Endothelial cell of umbilical vein (primary cell): ENCODE measurements at regions not wholly inside any gene's neighbourhood (a gene's known extent, or its start where the extent isn't known, plus 50 kb on each side); places are given as distances from the start of the nearest gene placed in this dataset.

Source experiments
- BruUV-seq: library from RNA; stranded (reverse); fragments of 400-500 nt; replicated peaks from 2 replicates; lab custom pipeline; 2021; lab: Mats Ljungman, UMichigan
- CTCF ChIA-PET: fragments of 300-600, 350-600 bp; sonication (Branson Sonifier 250); formaldehyde crosslinking; loops from one replicate; lab custom pipeline; 2021; ENCODE audit warnings: antibody characterized with exemption, inconsistent platforms; lab: Charles Lee
- POLR2A ChIA-PET: fragments of 300-600, 350-600 bp; sonication (Branson Sonifier 250); formaldehyde crosslinking; loops from one replicate; lab custom pipeline; 2021; ENCODE audit warnings: antibody characterized with exemption, inconsistent platforms; lab: Charles Lee
- DNase-seq: peaks from one replicate; pipeline ENCODE4 v3.0.0-alpha.2; 2011; ENCODE audit warnings: low read depth, low spot score
- FAIRE-seq: peaks from 2 replicates; lab custom pipeline; 2011; peaks lifted over from hg19 to GRCh38; lab: Jason Lieb, UNC
- H2AFZ ChIP-seq: 2 replicates; pipeline ENCODE4 v1.6.0; 2012; ENCODE audit warnings: low read depth, low read length, control low read depth, inconsistent platforms
- H3K27ac ChIP-seq: 2 replicates; pipeline ENCODE4 v1.5.1; 2011; ENCODE audit warnings: low read depth, mild to moderate bottlenecking, control low read depth, low read length, moderate library complexity; ENCODE audit not compliant: insufficient read depth
- H3K27me3 ChIP-seq, 2 experiments: 2 replicates each; pipeline versions ENCODE4 v1.6.0 to v1.6.1; 2011; ENCODE audit warnings: low read length in 2 of 2, mixed read lengths in 1 of 2; ENCODE audit not compliant: control insufficient read depth in 2 of 2, insufficient read depth in 2 of 2
- H3K36me3 ChIP-seq, 2 experiments: 2 replicates in 1 of 2; 3 replicates in 1 of 2; pipeline ENCODE4 v1.5.1; 2011; ENCODE audit warnings: low read length in 2 of 2, mild to moderate bottlenecking in 1 of 2, moderate library complexity in 1 of 2; ENCODE audit not compliant: control insufficient read depth in 2 of 2, insufficient read depth in 2 of 2; ENCODE audit errors: extremely low read depth in 1 of 2
- H3K4me1 ChIP-seq: 3 replicates; pipeline ENCODE4 v1.5.1; 2011; ENCODE audit warnings: mild to moderate bottlenecking, low read length; ENCODE audit not compliant: control insufficient read depth, insufficient read depth; ENCODE audit errors: extremely low read depth
- H3K4me2 ChIP-seq: 2 replicates; pipeline ENCODE4 v1.6.1; 2011; ENCODE audit warnings: low read length, control low read depth, mixed read lengths; ENCODE audit not compliant: insufficient read depth
- H3K4me3 ChIP-seq, 3 experiments: fragments of 200-600 bp in 1 of 3; sonication (generic), shearing (Covaris generic) in 1 of 3; replicated peaks in 1 of 3; 2 replicates each; pipeline ENCODE4 v1.5.1; 2011 to 2016; ENCODE audit warnings: control low read depth in 3 of 3, low read length in 3 of 3, mild to moderate bottlenecking in 2 of 3, inconsistent platforms in 1 of 3, low read depth in 1 of 3, moderate library complexity in 1 of 3; ENCODE audit not compliant: insufficient read depth in 1 of 3
- H3K79me2 ChIP-seq: 2 replicates; pipeline ENCODE4 v1.6.0; 2012; ENCODE audit warnings: low read length, inconsistent platforms; ENCODE audit not compliant: control insufficient read depth, insufficient read depth
- H3K9ac ChIP-seq: replicated peaks from 2 replicates; pipeline ENCODE3; 2011; ENCODE audit warnings: low read length, control low read depth; ENCODE audit not compliant: insufficient read depth; ENCODE audit errors: extremely low read depth
- H3K9me1 ChIP-seq: replicated peaks from 3 replicates; pipeline ENCODE4 v1.6.0; 2011; ENCODE audit warnings: mild to moderate bottlenecking, low read length; ENCODE audit not compliant: control insufficient read depth, insufficient read depth; ENCODE audit errors: extremely low read depth
- H3K9me3 ChIP-seq: replicated peaks from 2 replicates; pipeline ENCODE4 v1.5.1; 2012; ENCODE audit warnings: low read length, inconsistent platforms; ENCODE audit not compliant: control insufficient read depth, insufficient read depth
- H4K20me1 ChIP-seq: replicated peaks from 2 replicates; pipeline ENCODE3; 2011; ENCODE audit warnings: mild to moderate bottlenecking, low read length; ENCODE audit not compliant: control insufficient read depth, insufficient read depth; ENCODE audit errors: extremely low read depth
- CTCF ChIP-seq, 2 donors: IDR thresholded peaks; 1 replicate in 1 of 2; 2 replicates in 1 of 2; pipeline ENCODE4 v1.5.1; 2011; ENCODE audit warnings: low read length in 2 of 2, mild to moderate bottlenecking in 2 of 2, moderate library complexity in 2 of 2, control low read depth in 1 of 2, inconsistent platforms in 1 of 2, low read depth in 1 of 2; ENCODE audit not compliant: insufficient read depth in 1 of 2; ENCODE audit errors: extremely low read depth in 1 of 2
- EZH2 ChIP-seq: IDR thresholded peaks from 2 replicates; pipeline ENCODE4 v1.6.1; 2012; ENCODE audit warnings: borderline replicate concordance, low read depth, mild to moderate bottlenecking, moderate library complexity, low read length, inconsistent platforms; ENCODE audit not compliant: severe bottlenecking
- FOS ChIP-seq: IDR thresholded peaks from 2 replicates; pipeline ENCODE4 v1.6.1; 2011; ENCODE audit warnings: mild to moderate bottlenecking, low read length, moderate library complexity, borderline replicate concordance; ENCODE audit not compliant: insufficient read depth
- GATA2 ChIP-seq: IDR thresholded peaks from 2 replicates; pipeline ENCODE4 v1.7.0; 2011; ENCODE audit warnings: low read depth, mild to moderate bottlenecking, moderate library complexity, mixed read lengths, low read length; ENCODE audit not compliant: insufficient read length, insufficient read depth
- JUN ChIP-seq: IDR thresholded peaks from 2 replicates; pipeline ENCODE4 v1.6.1; 2011; ENCODE audit warnings: borderline replicate concordance, low read depth; ENCODE audit not compliant: insufficient read length, insufficient read depth
- MYC ChIP-seq: IDR thresholded peaks from one replicate; pipeline ENCODE4 v1.6.1; 2011; ENCODE audit warnings: mild to moderate bottlenecking, low read depth, low read length
- POLR2A ChIP-seq: IDR thresholded peaks from 2 replicates; pipeline ENCODE4 v1.6.1; 2012; ENCODE audit warnings: low read depth, mild to moderate bottlenecking, control low read depth, low read length
- POLR2AphosphoS5 ChIP-seq: IDR thresholded peaks from 2 replicates; pipeline ENCODE4 v1.6.1; 2012; ENCODE audit warnings: low read depth, mild to moderate bottlenecking, control low read depth, low read length, moderate library complexity; ENCODE audit not compliant: insufficient read depth
- dilution Hi-C: fragments of 300-500 bp; cut with MboI; formaldehyde crosslinking; loops from one replicate; pipeline ENCODE4 v1.15.0; 2019; ENCODE audit warnings: low sequenced_read_pairs; ENCODE audit not compliant: extremely low pct_ligation_motif_present
- intact Hi-C: fragments of 100-400 bp; cut with micrococcal nuclease; formaldehyde crosslinking; loops from one replicate; pipeline ENCODE4 v1.10.0; 2022
- TF ChIP-seq, protein P1 (sequence below): IDR thresholded peaks from 2 replicates; pipeline ENCODE4 v1.6.1; 2011; ENCODE audit not compliant: insufficient read depth, insufficient read length

DNA sequence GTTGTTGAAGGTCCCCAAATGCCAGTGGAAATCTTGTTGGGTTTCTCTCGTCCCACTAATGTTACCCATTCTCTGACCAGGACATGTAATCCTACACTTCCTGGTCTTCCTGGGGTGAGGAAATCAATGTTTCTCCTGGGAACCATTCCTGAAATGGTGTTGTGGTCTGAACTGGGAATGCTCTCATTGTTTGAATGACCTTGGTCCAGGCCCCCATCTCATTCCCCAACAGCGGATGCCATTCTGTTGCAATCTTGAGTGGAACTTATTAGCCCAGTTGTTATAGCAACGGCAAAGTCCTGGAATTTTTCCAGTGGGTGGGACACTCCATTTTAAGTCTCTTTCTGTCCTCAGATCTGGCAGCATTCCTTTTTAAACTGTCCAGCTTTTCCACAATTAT lies 265.9 kb downstream of the RPS4Y2 start:
- no peak overlapping the region for H3K9ac ChIP-seq
- no peaks in the 10 kb centered on the region for H3K9me3 ChIP-seq
- no peaks in the 10 kb centered on the region for H3K79me2 ChIP-seq
- FAIRE-seq (no peak), DNase-seq (no peak)
- no peak overlapping the region for H3K27ac ChIP-seq
- H3K4me1 ChIP-seq: no peaks in the 10 kb centered on the region
- dilution Hi-C loops: no loop called here
- no peaks in the 10 kb centered on the region for H3K9me1 ChIP-seq
- no peaks in the 10 kb centered on the region for H3K36me3 ChIP-seq
- H4K20me1 ChIP-seq: no peaks in the 10 kb centered on the region
- BruUV-seq: no TSS peak
- H3K27me3 ChIP-seq: no peaks in the 10 kb centered on the region
- no peak overlapping the region for H2AFZ ChIP-seq
- H3K4me3 ChIP-seq: no peak overlapping the region
- CTCF ChIA-PET: no interaction called here
- POLR2A ChIA-PET: no interaction called here
- TF ChIP-seq JUN: no peak
- TF ChIP-seq FOS: no peak
- TF ChIP-seq POLR2A: no peak
- no peak for TF ChIP-seq GATA2
- no peak for TF ChIP-seq EZH2
- TF ChIP-seq, protein P1, sequence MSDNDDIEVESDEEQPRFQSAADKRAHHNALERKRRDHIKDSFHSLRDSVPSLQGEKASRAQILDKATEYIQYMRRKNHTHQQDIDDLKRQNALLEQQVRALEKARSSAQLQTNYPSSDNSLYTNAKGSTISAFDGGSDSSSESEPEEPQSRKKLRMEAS: no peak
- TF ChIP-seq MYC: no peak
- TF ChIP-seq CTCF (IDR thresholded peaks at IDR 0.05; ENCODE audit: extremely low read depth in 1 of 2, insufficient read depth in 1 of 2, low read depth in 1 of 2, low read length in 2 of 2): no peak
- TF ChIP-seq POLR2AphosphoS5: no peak
- no peak overlapping the region for H3K4me2 ChIP-seq
- intact Hi-C loops: no loop called here
